ENCODE measurements at regions not wholly inside any gene's neighbourhood (a gene's known extent, or its start where the extent isn't known, plus 50 kb on each side); places are given as distances from the start of the nearest gene placed in this dataset.

DNA sequence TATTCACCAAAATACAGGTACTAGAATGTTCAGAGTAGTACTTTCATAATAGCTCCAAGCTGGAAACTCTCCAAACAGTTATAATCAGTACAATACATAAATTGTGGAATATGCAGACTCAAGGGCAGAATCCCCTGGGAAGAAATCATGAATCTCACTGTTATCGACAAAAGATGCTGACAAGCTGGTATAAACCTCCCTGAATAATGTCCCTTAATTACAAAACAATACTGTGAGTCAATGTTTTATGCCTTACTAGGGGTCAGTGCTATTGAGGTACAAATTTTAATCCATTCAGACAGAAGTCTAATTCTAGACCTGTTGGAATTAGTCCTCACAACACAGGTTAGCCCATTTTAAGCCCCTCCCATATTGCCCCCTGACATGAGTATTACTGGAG is 532.3 kb downstream of the DTWD2 start:
- ChIA-PET CTCF (no interaction called here), POLR2A (ENCODE audit: unreplicated experiment) (no interaction called here)
- H3K27me3 ChIP-seq (ENCODE audit: insufficient read depth, low read depth), result 0 out of 2 replicates have a peak, but pooled peaks cover 3% of the 10 kb centered on the region
- no peak overlapping the region for H2AFZ ChIP-seq
- TF ChIP-seq EZH2 (IDR thresholded peaks at IDR 0.05; ENCODE audit: low read depth), result no peak
- TF ChIP-seq, protein P1, sequence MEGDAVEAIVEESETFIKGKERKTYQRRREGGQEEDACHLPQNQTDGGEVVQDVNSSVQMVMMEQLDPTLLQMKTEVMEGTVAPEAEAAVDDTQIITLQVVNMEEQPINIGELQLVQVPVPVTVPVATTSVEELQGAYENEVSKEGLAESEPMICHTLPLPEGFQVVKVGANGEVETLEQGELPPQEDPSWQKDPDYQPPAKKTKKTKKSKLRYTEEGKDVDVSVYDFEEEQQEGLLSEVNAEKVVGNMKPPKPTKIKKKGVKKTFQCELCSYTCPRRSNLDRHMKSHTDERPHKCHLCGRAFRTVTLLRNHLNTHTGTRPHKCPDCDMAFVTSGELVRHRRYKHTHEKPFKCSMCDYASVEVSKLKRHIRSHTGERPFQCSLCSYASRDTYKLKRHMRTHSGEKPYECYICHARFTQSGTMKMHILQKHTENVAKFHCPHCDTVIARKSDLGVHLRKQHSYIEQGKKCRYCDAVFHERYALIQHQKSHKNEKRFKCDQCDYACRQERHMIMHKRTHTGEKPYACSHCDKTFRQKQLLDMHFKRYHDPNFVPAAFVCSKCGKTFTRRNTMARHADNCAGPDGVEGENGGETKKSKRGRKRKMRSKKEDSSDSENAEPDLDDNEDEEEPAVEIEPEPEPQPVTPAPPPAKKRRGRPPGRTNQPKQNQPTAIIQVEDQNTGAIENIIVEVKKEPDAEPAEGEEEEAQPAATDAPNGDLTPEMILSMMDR (conservative IDR thresholded peaks at IDR 0.05), result no peak
- H3K79me2 ChIP-seq (ENCODE audit: low read depth), result no peaks in the 10 kb centered on the region
- no peaks in the 10 kb centered on the region for H3K4me1 ChIP-seq (replicated peaks; ENCODE audit: insufficient read depth)
- H3K27ac ChIP-seq, result no peak overlapping the region
- no peaks in the 10 kb centered on the region for H3F3A ChIP-seq (ENCODE audit: insufficient read depth, low read depth)
- BruUV-seq (replicated peaks), result no TSS peak
- DNase-seq, result no peak
- intact Hi-C loops (cut with micrococcal nuclease; ENCODE audit: unreplicated experiment), result no loop called here
- no peaks in the 10 kb centered on the region; the same call in 1 of the 2 replicates for H3K9me3 ChIP-seq (ENCODE audit: insufficient read depth, low read depth)
- no peak overlapping the region for H3K4me3 ChIP-seq
- no peaks in the 10 kb centered on the region for H3K36me3 ChIP-seq (ENCODE audit: low read depth)
- no peak overlapping the region for H3K4me2 ChIP-seq
- no peaks in the 10 kb centered on the region for H3K9me2 ChIP-seq (ENCODE audit: insufficient read depth)
- no peaks in the 10 kb centered on the region for H4K20me1 ChIP-seq (ENCODE audit: insufficient read depth)

DNA sequence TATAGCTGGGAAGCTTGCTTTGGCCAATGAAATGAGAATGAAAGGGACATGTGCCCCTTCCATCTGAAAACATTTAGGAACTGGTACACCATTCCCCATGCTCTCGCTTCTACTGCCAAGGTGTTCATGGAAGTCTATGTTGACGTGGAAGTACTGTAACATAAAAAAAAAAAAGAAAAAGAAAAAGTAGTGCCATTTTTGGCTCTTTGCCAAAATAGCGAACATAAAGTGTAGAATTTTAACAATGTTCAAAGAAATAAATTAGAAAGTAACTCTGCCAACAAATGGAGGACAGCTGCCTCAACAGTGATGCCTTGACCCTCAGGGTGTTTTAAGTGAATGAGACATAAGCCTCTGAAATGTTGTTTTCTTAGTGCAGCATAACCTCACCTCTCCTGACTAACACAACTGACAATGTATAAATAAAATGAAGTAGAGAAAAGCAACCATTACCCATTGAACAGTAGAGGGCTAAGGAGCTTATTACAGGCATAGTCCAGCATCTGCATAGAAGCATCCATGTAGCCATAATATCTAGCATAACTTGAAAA is 536.6 kb downstream of the DTWD2 start:
- Histone ChIP-seq H3K36me3 (ENCODE audit: low read depth) (no peaks in the 10 kb centered on the region), H3K9me2 (ENCODE audit: insufficient read depth) (no peaks in the 10 kb centered on the region), H3K9me3 (ENCODE audit: insufficient read depth, low read depth) (no peaks in the 10 kb centered on the region; the same call in 1 of the 2 replicates), H3K4me3 (no peak overlapping the region), H4K20me1 (ENCODE audit: insufficient read depth) (no peaks in the 10 kb centered on the region), H3F3A (ENCODE audit: insufficient read depth, low read depth) (no peaks in the 10 kb centered on the region), H3K27ac (no peak overlapping the region), H3K4me1 (replicated peaks; ENCODE audit: insufficient read depth) (no peaks in the 10 kb centered on the region), H3K4me2 (no peak overlapping the region), H3K79me2 (ENCODE audit: low read depth) (no peaks in the 10 kb centered on the region), H3K27me3 (ENCODE audit: insufficient read depth, low read depth) (no peaks in the 10 kb centered on the region), H2AFZ (no peak overlapping the region)
- POLR2A ChIA-PET (ENCODE audit: unreplicated experiment), result no interaction called here
- TF ChIP-seq, protein P1 (conservative IDR thresholded peaks at IDR 0.05), result no peak
- TF ChIP-seq EZH2 (IDR thresholded peaks at IDR 0.05; ENCODE audit: low read depth), result no peak
- intact Hi-C loops (cut with micrococcal nuclease; ENCODE audit: unreplicated experiment), result no loop called here
- DNase-seq, result no peak
- BruUV-seq (replicated peaks), result no TSS peak
- CTCF ChIA-PET, result no interaction called here

DNA sequence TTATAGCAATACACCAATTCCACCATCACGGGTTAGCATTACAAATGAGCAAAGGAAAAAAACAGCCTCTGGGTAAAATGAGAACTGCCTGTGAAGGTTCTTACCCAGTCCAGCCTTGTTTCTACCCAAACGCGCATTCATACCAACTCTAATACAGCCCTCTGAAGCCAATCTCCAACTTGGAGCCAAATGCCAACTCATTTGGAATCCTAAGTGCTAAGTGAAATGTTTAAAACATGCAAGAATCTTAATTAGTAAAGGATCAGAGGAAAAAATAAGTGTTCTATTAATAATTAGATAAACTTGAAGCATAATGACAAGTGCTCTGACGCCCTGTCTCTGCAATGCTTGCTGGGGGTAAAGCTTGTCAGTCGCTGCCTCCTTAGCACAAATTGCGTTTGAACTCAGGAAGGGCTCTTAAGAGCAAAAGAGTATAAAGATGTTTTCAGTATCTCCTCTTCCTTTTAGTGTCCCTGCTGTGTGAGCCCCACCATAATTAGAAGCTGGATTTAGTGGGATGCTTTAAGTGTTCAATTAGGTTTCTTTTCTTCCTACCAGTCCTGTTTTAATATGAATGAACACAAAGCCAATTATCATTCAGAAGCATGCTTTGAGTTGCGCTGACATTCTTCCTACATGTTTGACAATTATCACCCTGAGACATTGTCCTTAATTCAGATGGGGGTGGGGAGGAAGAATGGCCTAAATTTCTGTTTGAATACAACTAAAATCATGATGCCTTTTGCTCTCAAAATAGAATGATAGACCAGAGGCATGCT is 537.6 kb downstream of the DTWD2 start:
- no peak overlapping the region for H2AFZ ChIP-seq
- intact Hi-C loops (cut with micrococcal nuclease; ENCODE audit: unreplicated experiment), result no loop called here
- TF ChIP-seq, protein P1 (conservative IDR thresholded peaks at IDR 0.05), result no peak
- no peak for TF ChIP-seq EZH2 (IDR thresholded peaks at IDR 0.05; ENCODE audit: low read depth)
- H3K4me2 ChIP-seq, result no peak overlapping the region
- H3K79me2 ChIP-seq (ENCODE audit: low read depth), result no peaks in the 10 kb centered on the region
- H3K9me3 ChIP-seq (ENCODE audit: insufficient read depth, low read depth), result no peaks in the 10 kb centered on the region
- H3K36me3 ChIP-seq (ENCODE audit: low read depth), result no peaks in the 10 kb centered on the region
- no peak for DNase-seq
- H4K20me1 ChIP-seq (ENCODE audit: insufficient read depth), result no peaks in the 10 kb centered on the region
- no peak overlapping the region for H3K4me3 ChIP-seq
- no TSS peak for BruUV-seq (replicated peaks)
- no peaks in the 10 kb centered on the region for H3K4me1 ChIP-seq (replicated peaks; ENCODE audit: insufficient read depth)
- POLR2A ChIA-PET (ENCODE audit: unreplicated experiment), result no interaction called here
- H3K27me3 ChIP-seq (ENCODE audit: insufficient read depth, low read depth), result no peaks in the 10 kb centered on the region
- no peak overlapping the region for H3K27ac ChIP-seq
- no peaks in the 10 kb centered on the region for H3F3A ChIP-seq (ENCODE audit: insufficient read depth, low read depth)
- CTCF ChIA-PET, result no interaction called here
- no peaks in the 10 kb centered on the region for H3K9me2 ChIP-seq (ENCODE audit: insufficient read depth)
